ENCODE measurements at regions not wholly inside any gene's neighbourhood (a gene's known extent, or its start where the extent isn't known, plus 50 kb on each side); places are given as distances from the start of the nearest gene placed in this dataset.

DNA sequence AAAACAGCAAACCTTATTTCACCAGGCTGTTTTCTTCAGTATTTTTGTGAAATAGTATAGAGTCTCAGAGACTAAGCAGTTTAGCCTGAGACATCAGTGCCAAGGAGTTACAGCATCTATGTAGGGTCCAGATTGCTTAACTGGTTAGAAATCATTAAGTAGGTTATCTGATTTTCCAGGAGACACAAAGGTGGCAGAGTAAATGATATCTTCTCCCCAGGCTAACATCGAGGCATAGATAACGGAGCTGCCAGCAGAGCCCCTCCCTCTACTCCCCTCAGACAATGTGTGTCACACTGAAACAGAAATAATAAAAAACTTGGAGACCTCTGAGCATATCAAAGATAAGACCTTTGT is 473.0 kb upstream of the CITED2 start:
- DNase-seq (ENCODE audit: low spot score): no peak

DNA sequence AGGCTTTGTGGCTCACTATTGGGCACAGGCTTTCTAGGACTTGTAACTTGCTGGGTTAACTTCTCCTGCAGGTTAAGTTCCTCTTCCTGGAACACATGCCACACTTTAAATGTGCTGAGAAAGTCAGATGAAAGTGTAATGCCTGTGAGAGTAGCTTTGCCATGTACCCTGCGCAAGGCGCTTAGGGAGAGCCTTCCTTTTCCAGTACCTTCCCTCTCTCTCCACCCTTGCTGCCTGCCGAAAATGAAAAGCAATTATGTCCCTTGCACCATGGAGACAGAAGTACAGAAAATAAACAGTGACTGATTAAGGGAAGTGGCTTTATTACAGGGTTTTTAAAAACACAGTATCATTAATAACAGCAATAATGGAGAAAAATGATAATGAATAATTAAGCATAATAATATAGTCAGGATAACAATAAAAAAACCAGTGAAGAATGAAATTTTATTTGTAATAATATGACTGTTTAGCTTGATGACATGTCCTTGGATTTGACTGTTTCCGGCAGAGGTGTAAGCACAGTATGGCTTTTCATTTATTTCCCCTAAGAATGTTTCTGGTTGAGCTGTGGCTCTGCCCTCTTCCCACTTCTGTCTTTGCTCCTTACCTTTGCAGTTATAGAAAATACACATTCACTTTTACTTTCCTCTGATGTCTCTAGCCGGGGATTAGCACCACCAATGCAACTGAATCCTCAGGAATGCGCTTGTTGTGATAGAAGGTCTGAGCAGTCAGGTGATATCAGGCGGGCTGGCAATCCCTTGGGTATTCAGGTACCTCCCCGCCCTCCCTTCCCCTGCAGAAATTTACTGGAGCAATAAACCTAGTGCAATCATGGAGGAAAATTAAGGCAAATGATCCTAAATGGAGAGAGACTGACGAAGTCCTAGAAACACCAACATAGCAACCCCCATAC is 472.3 kb upstream of the CITED2 start:
- DNase-seq (ENCODE audit: low spot score): no peak

DNA sequence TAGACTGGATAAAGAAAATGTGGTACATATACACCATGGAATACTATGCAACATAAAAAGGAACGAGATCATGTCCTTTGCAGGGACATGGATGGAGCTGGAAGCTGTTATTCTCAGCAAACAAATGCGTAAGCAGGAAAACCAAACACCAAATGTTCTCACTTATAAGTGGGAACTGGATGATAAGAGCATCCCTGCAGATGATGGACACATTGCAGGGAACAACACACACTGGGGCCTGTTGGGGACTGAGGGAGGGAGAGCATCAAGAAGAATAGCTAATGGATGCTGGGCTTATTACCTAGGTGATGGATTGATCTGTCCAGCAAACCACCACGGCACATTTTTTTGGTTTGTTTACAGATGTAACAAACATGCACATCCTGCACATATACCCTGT is 470.5 kb upstream of the CITED2 start:
- DNase-seq (ENCODE audit: low spot score): no peak

DNA sequence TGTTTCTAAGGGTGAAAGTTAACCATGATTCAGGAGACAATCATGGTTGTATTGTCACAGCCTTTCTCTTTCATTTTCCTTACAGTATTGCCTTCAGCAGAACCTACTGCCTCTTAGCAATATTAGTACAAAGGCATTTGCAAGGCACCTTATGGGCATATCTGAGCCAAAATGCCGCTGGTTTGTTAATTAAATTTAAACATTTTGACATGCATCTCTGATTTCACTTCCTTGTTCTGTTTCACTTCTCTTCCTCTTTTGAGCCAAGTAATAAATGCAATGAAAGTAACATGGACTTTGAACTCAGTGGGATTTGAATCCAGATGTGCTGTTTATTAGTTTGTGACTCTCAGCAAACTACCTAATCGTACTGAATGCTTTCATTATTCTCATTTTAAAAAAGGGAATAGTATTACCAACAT is 467.4 kb upstream of the CITED2 start:
- DNase-seq (ENCODE audit: low spot score): no peak

DNA sequence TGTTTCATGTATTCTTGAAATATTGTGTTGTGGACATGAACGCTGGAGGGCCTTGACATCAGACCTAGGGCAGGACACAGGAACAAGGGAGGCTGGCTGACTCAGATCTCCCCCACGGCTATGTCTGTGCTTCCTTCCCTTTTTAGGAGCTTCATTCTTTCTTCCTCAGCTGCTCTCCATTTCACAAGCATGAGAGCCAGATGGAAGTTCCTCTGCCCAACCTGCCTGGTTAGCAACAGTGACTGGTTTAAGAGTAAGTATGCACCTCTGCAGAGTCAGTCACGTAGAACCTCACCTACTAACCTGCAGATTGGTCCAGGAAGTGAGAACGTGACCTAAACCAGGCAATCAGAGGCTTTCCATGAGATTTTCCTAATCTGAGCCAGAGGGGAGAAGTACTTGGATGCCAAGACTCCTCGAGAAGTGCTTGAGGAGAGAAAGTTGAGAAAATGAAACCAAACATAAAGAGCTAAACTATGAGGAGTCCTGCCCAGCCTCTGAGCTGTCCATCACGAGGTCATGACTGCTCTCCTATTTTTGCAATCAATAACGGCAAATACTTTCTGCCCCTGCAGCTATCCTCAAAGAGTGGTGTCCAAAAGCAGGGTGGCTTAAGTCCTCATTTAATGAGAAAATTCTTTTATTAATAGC is 465.2 kb upstream of the CITED2 start:
- no peak for DNase-seq (ENCODE audit: low spot score)

DNA sequence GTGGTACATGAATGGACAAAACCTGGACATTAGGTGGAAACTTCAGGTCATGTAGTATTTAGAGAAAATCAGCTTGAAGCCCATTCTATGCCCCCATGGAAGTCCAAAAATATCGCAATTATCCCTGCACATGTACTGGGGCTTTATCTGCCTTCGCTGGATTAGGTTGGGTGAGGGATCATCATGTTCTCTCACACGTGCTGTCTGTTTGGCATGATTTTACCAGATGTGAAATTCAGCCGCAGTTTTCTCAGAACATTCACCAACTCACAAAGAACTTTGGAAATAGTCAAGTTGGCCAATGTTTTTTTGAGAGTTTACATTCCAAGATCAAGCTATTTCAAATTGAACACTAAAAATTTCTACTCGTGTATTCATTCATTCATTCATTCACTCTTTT is 459.8 kb upstream of the CITED2 start:
- no peak for DNase-seq (ENCODE audit: low spot score)

DNA sequence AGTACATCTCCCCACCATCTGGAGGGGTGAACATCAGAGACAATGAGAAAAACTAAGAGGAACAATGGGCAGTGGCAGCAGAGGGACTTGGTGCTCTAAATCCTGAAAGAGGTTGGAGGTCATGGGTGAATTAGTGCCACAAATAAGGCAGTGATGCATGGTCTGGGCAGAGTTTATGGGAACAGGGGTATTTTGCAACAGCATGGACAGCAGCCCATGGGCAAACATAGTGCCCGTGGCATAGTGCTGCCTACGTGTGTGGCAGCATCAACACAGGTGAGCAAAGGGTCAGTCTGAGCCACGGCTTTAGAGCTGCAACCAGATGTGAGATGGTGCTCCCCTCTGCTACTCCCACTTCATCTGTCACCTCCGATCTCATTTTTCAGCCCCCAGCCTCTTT is 459.1 kb upstream of the CITED2 start:
- DNase-seq (ENCODE audit: low spot score): no peak

DNA sequence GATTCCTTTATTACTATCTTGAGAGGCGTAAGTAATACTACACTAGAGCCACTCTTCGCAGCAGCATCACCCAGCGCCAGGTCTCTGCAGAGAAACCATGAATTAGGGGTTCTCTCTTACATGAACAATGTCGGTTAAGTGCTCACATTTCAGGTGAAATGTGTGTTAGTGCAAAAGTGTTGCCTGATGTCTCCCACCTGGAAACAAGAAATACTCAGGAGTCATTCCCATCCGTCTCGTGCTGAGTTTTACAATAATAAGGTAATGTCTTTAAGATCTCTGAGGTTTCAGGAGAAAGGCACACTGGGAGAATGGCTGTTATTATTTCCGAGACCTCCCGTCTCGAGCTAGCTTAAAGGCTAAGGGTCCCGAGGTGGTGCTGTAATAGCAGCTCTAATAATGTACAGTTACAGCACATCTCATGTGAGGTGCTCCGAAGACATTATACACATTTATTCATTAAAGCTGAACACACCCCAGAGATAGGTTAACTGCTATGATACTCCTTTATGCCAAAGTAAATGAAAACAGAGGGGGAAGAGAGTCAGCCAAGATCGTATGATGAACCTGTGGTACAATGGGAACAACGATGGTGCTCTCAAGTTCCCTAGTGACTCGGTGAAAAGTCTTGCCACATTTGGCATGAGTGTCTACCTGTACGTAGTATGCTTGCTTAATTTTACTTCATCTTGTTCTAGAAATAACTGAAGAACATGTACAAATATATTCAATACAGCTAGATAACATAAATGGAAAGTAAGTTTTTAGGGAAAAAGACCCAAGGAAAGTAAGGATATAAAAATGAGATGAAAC is 458.3 kb upstream of the CITED2 start:
- no peak for DNase-seq (ENCODE audit: low spot score)

DNA sequence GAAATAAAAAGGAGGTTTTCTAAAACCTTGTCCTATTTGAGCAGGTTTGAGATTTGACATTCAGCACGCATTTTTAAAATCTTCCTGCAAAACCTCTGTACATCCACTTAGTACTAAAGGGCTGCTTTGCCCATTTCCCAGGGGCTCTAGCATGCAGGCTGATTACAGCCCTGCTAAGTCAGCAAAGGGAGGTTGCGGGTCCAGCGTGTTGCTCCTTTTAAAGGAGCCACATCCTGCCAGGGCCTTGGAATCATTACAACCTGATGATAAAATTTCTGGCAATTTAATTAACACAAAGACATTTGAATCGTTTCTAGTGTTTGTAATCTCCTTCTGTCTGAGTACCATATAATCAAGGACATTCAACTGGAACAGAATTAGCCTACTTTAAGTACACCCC is 455.1 kb upstream of the CITED2 start:
- no peak for DNase-seq (ENCODE audit: low spot score)

DNA sequence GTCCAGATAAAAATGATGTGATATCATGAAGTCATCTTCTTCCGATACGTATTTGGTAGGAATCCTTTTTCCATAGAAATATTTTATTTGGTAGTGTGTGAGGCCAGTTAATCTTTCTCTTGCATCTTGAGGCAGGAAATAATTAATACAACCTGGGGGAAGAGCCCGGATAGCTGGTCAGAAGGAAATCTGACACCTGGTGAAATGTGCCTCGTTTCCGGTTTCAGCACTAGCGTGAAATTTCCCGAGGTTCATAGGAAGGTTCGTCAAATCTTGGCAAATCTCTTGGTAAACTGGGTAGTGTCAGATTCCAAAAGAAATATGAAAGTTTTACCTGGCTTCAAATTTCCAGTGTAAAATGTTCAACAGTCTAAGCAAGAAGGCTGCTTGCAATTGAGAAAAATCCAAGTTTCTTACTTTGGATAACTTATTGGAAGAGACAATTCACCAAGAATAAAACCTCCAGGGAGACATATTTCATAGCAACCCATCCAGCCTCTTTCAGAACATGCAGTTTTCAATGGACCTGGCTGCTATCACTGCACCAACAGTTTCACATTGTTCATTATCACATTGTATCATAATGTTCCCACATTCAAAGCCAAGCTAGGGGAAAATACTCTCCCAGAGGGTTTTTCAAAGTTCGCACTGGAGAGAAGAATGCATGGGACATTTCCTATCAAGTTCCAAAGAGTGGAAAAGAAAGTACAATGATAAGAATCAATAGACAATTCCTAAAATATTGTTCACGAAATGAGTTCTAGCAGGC is 454.5 kb upstream of the CITED2 start:
- no peak for DNase-seq (ENCODE audit: low spot score)

DNA sequence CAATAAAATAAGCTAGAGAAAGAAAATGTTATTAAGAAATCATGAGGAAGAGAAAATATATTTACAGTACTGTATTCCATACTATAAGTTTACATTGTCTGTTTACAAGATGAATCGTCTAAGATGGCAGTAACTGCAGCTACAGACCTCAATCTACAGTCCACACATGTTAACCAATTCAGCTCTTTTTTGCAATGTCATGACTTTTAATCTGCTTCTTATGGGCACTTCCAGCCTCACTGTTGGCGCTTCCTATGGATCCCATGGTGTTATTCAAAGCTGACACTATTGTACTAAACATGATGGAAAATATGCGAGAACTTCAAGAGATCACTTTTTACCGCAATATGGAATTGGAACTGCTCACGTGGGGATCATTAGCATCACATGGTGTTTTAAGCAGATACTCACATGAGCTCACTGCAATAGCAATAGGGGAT is 451.5 kb upstream of the CITED2 start:
- no peak for DNase-seq (ENCODE audit: low spot score)

DNA sequence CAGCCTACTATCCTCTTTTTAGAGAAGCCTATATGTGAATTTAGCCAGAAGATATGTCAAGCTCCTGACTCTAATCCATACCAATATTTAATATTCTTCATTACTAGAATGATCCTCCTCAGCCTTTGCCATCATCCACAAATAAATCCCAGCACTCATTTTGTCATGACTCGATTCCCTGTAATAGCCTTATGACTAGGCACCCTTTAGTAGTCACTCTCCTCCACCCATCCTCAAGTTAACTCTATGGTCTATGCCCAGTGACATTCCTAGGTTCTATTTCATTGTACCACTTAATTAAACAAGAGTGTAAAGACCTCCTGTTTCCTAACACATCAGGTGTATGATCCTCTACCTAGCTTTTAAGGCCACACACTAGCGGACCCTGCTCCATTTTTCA is 450.4 kb upstream of the CITED2 start:
- DNase-seq (ENCODE audit: low spot score): no peak

DNA sequence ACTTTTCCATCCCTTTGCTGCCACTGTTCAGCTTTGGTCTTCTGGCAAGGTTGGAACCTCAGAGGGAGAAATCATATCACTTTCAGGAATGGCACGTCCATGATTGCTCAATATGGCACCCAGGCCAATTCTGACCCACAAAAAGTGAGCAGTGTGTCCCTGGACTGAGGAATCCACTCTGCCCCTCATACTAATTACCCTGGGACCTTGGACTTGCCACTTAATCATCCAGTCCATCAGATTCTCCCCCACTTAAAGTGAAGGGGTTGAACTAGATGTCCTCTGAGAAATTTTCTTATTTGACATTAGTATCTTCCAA is 449.3 kb upstream of the CITED2 start:
- DNase-seq (ENCODE audit: low spot score): no peak

DNA sequence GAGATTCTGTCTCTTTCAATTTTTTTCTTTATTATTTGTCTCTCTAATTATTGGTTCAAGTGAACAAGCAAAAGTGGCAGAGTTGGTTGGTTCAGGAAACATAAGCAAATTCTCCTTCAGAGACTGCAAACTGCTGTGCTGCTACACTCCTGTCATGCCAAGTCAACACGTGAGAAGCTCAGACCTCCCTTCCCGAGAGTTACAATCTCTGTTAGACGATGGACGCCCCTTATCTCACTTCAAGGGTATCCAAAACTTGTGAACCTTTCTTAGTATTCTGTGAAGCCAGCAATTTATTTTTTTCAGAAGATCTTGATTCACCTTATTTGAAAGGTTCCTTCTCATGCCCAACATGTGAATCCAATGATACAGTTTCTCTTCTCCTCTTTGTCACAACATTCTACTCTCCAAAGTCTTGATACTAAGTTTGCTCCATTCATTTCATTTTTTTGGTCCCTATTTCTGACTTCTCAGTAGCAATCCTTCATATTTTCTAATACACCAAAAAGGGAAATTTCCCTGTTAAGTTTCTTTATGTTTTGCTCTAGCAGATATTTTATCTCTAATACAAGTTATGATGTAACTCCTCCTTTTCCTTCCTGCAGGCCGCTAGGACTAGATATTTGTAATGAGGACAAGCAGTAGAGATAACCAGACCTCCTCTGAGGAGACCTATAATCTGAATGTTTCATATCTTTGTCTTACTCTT is 448.8 kb upstream of the CITED2 start:
- no peak for DNase-seq (ENCODE audit: low spot score)

DNA sequence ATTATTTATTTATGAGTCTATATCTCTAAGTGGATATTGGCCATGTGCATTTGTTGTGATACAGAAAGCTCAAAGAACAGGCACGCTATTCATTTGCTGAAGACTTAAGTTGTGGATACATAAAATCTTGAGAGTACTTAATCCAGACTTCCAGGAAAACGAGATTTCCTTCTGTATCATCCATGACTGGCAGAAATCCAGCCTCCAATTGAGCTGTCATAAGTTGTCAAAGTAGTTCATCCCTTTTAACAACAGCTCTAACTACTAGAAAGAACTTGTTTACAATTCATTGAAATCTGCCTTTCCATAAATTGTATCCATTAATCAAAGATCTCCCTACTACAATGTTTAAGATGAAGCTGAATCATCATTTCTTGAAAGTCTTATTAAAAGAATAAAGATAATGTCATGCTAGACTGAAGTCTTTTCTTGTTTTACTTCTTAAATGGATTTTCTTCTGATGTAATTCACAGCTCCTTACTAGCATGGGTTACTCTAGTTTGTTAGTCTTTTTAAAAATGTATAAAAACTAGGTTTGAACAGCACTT is 447.3 kb upstream of the CITED2 start:
- DNase-seq (ENCODE audit: low spot score): no peak

DNA sequence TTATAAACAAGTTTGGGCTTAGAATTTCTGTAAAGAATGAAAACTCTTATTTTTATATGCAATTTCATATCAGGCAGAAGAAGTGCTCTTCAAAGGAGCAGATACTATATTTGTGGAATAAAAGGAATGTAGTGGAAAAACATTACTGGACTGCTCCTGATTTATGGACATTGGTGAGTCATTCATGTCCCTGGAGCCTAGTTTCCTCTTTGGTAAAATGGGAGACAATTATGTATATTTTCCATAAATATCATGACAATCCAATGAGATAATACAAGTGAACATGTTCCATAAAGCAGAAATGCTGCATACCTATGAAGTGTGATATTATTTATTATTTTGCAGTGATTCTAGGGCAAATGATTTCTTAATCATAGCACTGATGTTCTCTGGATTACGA is 445.8 kb upstream of the CITED2 start:
- DNase-seq (ENCODE audit: low spot score): no peak

DNA sequence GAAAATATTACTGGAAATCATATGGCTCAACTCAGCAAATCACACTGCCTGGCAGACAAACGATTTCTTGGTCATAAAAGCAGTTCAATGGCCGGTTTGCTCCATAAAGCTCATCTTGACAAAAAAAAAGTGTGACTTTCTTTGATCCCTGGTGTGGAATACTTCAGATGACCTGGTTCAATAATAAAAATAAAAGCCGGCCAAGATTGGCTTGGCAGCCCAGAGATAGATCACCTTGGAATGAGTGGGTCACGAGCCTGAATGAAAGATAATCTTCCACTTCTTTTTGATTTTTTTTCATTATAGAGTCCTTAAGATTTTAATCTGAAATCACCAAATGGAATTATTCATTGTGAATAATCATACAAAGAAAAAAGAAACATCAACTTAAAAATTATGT is 445.3 kb upstream of the CITED2 start:
- no peak for DNase-seq (ENCODE audit: low spot score)

DNA sequence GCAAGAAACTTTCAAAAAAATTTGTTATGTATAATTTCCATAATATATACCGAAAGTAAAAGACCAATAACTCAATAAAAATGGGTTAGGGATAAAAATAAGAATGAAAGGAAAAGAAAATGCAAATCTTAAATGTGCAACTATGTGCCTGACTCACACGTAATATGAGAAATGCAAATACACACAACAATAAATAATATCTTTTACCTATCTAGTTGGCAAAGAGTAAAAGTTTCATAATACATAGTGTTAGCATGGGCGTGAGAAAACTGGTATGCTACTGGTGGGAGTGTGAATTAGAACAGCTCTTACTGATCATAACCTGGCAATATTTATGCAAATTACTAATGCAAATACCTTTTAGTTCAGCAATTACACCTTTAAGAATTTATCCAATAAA is 438.5 kb upstream of the CITED2 start:
- no peak for DNase-seq (ENCODE audit: low spot score)

DNA sequence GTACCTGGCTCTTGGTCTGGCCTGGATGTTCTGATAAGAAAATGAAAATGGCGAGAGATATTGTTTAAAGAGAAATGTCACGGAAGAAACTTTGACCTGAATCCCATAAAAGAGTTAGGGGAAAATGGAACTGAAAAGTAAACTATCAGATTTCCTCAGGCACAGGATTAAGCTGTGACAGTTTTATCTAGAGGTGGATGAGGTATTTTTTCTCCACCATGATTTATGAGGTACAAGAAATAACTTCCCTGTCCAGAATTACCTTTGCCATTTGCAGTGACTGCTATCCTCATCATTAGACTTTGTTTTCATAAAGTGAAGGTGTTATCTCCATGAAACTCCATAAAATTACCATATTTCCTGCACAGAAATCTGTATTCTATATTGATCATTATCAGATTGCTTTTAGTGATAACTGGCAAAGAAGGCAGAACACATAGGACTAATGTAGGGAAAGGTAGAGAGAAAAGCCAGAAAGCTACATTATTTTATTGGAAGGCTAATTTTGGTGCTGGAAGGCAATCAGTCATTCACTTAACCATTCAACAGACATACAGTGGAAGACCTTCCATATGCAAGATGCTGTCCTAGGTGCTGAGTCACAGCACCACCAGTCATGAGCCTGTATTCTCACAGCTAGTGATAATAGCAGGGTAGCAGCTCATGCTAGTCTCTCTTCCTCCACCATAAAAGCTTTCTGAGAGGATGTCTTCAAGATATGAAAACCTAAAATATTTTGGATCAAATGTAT is 427.3 kb upstream of the CITED2 start:
- no peak for DNase-seq (ENCODE audit: low spot score)

DNA sequence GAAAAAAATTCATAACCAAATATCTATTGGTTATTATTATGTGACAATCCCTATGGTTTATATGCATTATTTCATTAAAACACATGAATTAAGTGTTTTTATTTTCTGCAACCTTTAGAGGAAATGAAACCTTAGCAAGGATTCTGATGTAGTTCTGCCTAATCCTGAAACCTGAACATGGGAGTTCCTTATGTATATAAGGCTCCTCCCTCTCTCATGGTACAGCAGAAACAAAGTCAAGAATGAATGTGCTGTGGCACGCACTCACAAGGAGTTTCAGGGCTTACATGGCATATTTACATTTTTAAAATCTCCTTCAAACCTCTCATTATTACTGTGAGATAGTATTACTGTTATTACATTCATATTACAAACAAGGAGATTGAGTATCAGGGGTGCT is 426.4 kb upstream of the CITED2 start:
- no peak for DNase-seq (ENCODE audit: low spot score)

DNA sequence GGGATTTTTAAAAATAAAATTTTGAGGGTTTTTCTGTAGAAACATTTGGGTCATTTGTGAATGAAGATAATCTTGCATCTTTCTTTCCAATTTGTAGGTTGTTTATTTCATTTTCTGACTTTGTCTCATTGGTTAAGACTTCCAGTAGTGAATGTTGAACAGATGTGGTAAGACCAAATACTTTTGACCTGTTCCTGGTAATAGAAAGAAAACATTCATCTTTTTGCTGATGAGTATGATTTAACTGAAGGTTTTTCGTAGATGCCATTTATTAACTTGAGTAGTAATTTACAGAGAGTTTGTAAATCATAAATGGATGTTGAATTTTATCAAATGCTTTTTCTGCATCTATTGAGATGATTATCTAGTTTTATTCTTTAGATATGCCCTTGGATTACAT is 416.1 kb upstream of the CITED2 start:
- DNase-seq (ENCODE audit: low spot score): no peak

Data from CD4-positive, alpha-beta T cell treated with Interleukin-2 at 100 ng/mL for 4 hours (primary cell).